Heart right ventricle (tissue), 16 donors: ENCODE measurements at regions not wholly inside any gene's neighbourhood (a gene's known extent, or its start where the extent isn't known, plus 50 kb on each side); places are given as distances from the start of the nearest gene placed in this dataset.
"Not testable (repeated sequence)": the region's sequence is repeated elsewhere in the genome, so short reads cannot be mapped to it uniquely, and the experiment has no call there.

ENCODE experiments used
- ATAC-seq, 8 donors: fragments of 200-7000 bp; cut with Tn5 transposase; one replicate each; pipeline ENCODE4 v1.9.1; 2020; ENCODE audit warnings: mild to moderate bottlenecking in 8 of 8, moderate library complexity in 8 of 8, moderate number of reproducible peaks in 1 of 8
- DNase-seq, 2 donors: peaks; one replicate each; pipeline ENCODE4 v3.0.0-alpha.2; 2020
- H3K27ac ChIP-seq, 10 donors: fragments of 200-600 bp; sonication (generic) in 2 of 10; one replicate each; pipeline versions ENCODE4 v1.5.0 to v1.8.0; 2020 to 2022; ENCODE audit warnings: mild to moderate bottlenecking in 3 of 10
- H3K27me3 ChIP-seq, 7 donors: fragments of 200-600 bp; one replicate each; pipeline ENCODE4 v1.8.0; 2021 to 2022; ENCODE audit warnings: mild to moderate bottlenecking in 2 of 7
- H3K36me3 ChIP-seq, 9 donors: fragments of 200-600 bp; sonication (generic) in 1 of 9; one replicate each; pipeline versions ENCODE4 v1.5.0 to v1.8.0; 2020 to 2022; ENCODE audit warnings: mild to moderate bottlenecking in 2 of 9
- H3K4me1 ChIP-seq, 9 donors: fragments of 200-600 bp; sonication (generic) in 1 of 9; one replicate each; pipeline versions ENCODE4 v1.5.0 to v1.8.0; 2020 to 2022; ENCODE audit warnings: mild to moderate bottlenecking in 4 of 9
- H3K4me3 ChIP-seq, 10 donors: fragments of 200-600 bp; sonication (generic) in 2 of 10; one replicate each; pipeline versions ENCODE4 v1.5.0 to v1.8.0; 2020 to 2022; ENCODE audit warnings: mild to moderate bottlenecking in 7 of 10, moderate library complexity in 2 of 10
- H3K9me3 ChIP-seq, 11 donors: fragments of 200-600 bp in 10 of 11; sonication (generic) in 2 of 11; one replicate each; pipeline versions ENCODE4 v1.5.0 to v1.8.0; 2013 to 2022; ENCODE audit warnings: mild to moderate bottlenecking in 2 of 11, control low read depth in 1 of 11, moderate library complexity in 1 of 11
- WGBS, 2 donors: extraction: QIAGEN DNeasy Blood & Tissue Kit; methylation state at CpG; one replicate each; pipeline ENCODE4 v1.1.7; 2013; ENCODE audit warnings: inconsistent platforms in 1 of 2; 5-methylcytosine and 5-hydroxymethylcytosine counted together
- intact Hi-C, 10 donors: fragments of 100-400 bp; cut with DNase I; formaldehyde crosslinking; loops; one replicate each; pipeline versions ENCODE4 v1.11.1 to v1.14.2; 2022
- TF ChIP-seq, protein P1 (sequence below), 9 donors: fragments of 200-600 bp; sonication (generic) in 2 of 9; IDR thresholded peaks; one replicate each; pipeline versions ENCODE4 v1.5.0 to v1.8.0; 2021 to 2022; ENCODE audit warnings: antibody characterized with exemption in 9 of 9, mild to moderate bottlenecking in 5 of 9, moderate library complexity in 1 of 9
- donor health status: Arrhythmogenic right ventricular cardiomyopathy.
- donor health status: ischemic (EF 13 %, LVEDD 7.1; RV severe dilation, severe dysfunction).
- donor health status: healthy with polysubstance abuse.
- donor health status: DM: no; HTN: yes; CAD: no.
- donor health status: DM: no; HTN: no; CAD: no.
- donor health status: ischemic (EF 25% LVEDD 6.9; RV normal size, moderate dysfunction).
- donor health status: ischemic (EF 25% LVEDD 5.7; RV mildly dilated, moderate dysfunction).
- donor health status: healthy.
- donor health status: DM: yes; HTN: yes; CAD: no.
- donor health status: Ischemic cardiomyopathy.
- donor health status: ischemic (EF 35%, LVEDD 5.7; RV mildly dilated, moderate dysfunction).
- donor health status: nonischemic (EF 11% LVEDD 7.7; RV severe dilation, severe dysfunction).
- donor health status: DM: yes; HTN: yes; CAD: no.
- donor health status: PGD.
- donor health status: ischemic (EF 29% LVEDD 5.4; RV normal size, mild dysfunction).
- donor health status: nonischemic (EF 23%, LVEDD 6.1; RV moderate dilation, normal function).

DNA sequence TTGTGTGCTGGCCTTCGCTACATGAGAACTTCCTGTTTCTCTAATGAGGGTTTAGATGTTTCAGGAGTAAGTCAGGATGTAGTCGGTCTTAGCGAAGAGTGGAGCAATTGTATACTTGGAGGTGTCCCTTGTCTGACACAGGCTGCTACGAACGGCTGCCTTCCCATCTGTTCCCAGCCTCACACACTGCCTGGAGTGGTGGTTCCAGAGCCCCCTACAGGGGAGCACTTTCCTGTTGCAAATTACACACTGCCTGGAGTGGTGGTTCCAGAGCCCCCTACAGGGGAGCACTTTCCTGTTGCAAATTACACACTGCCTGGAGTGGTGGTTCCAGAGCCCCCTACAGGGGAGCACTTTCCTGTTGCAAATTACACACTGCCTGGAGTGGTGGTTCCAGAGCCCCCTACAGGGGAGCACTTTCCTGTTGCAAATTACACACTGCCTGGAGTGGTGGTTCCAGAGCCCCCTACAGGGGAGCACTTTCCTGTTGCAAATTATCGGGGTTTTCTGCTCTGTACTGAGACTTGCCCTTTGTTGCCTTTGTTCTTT, 126.5 kb upstream of the L3MBTL4 start:
- not testable (repeated sequence) for H3K9me3 ChIP-seq, H3K27me3 ChIP-seq, H3K36me3 ChIP-seq, H3K27ac ChIP-seq, H3K4me1 ChIP-seq, DNase-seq, H3K4me3 ChIP-seq
- ATAC-seq: peak in 2 of 8 donors; percentile 29 to 33
- WGBS, 2 donors: 24 to 43% methylated on average over 6 of the region's 6 CpGs
- intact Hi-C loops: loop anchor here in 5 of 10 donors (5.0 to 10.0 kb wide), 5 partner anchors 184 to 634 kb away; partner anchors contain the start of gene ARHGAP28 (in 1 of the 5)
- TF ChIP-seq, protein P1, sequence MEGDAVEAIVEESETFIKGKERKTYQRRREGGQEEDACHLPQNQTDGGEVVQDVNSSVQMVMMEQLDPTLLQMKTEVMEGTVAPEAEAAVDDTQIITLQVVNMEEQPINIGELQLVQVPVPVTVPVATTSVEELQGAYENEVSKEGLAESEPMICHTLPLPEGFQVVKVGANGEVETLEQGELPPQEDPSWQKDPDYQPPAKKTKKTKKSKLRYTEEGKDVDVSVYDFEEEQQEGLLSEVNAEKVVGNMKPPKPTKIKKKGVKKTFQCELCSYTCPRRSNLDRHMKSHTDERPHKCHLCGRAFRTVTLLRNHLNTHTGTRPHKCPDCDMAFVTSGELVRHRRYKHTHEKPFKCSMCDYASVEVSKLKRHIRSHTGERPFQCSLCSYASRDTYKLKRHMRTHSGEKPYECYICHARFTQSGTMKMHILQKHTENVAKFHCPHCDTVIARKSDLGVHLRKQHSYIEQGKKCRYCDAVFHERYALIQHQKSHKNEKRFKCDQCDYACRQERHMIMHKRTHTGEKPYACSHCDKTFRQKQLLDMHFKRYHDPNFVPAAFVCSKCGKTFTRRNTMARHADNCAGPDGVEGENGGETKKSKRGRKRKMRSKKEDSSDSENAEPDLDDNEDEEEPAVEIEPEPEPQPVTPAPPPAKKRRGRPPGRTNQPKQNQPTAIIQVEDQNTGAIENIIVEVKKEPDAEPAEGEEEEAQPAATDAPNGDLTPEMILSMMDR (IDR thresholded peaks at IDR 0.05): peak in 5 of 9 donors; percentile 8 to 47 (median 27)

DNA sequence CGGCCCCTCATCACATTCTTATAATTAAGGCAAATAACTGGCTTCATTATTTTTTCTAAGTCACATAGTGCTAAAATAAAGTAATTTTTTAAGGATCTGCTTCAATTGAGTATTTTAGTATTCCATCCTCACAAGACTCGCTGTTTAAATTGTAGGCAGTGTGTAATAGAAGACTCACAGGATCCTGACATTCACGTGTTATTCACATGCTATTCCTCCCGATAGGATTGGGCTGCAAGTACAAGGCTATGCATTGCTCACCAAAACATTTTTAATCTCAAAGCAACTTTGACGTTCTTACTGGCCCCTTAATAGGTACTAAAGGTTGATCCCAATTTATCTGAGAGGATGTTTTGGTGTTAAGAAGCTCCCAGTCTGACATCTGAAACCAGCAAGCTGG, 127.6 kb upstream of the L3MBTL4 start:
- ATAC-seq: no peak
- no peak for DNase-seq
- H3K27me3 ChIP-seq: no peaks in the 10 kb centered on the region
- intact Hi-C loops: loop anchor here in 7 of 10 donors (2.0 to 10.0 kb wide), 7 partner anchors 183 to 633 kb away; partner anchors contain the start of gene ARHGAP28 (in 1 of the 7)
- TF ChIP-seq, protein P1 (IDR thresholded peaks at IDR 0.05): no peak
- H3K4me3 ChIP-seq: no peak overlapping the region
- H3K4me1 ChIP-seq: peaks cover 0 to 10% (median 0%) of the 10 kb centered on the region in 9 donors
- H3K27ac ChIP-seq: no peak overlapping the region
- 74 to 84% methylated on average over 5 of the region's 5 CpGs for WGBS, 2 donors
- no peaks in the 10 kb centered on the region for H3K9me3 ChIP-seq
- H3K36me3 ChIP-seq: no peaks in the 10 kb centered on the region

DNA sequence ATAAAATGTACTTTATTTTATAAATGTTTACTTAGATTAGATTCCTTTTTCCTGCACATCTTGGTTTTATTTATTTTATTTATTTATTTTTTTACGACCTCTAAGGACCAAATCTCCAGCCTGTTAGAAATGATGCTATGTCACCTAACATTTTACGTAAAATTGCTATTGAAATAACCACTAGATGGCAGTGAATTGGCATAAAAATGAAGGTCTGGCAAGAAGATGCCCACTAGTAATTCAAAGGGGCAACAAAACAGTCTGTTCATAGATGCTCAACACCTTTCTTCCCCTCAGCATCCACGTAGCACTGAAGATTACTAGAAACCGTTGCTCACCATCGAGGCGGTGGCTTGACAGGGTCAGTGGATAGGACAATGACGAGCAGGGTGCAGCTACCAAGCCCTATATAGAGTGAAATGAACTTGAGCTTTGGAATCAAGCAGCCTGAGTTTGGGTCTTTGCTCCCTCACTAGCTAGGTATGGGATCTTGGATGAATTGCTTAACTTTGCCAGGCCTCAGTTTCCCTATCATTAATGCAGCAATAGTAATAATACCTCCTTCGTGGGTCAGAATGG, 128.7 kb upstream of the L3MBTL4 start:
- Histone ChIP-seq H3K36me3 (no peaks in the 10 kb centered on the region), H3K27me3 (no peaks in the 10 kb centered on the region), H3K4me3 (no peak overlapping the region), H3K4me1 (peaks cover 0 to 10% (median 0%) of the 10 kb centered on the region in 9 donors), H3K9me3 (no peaks in the 10 kb centered on the region), H3K27ac (no peak overlapping the region)
- DNase-seq (no peak), ATAC-seq (peak in 1 of 8 donors; percentile 14)
- intact Hi-C loops: loop anchor here in 8 of 10 donors (1.0 to 10.0 kb wide), 8 partner anchors 181 to 631 kb away; partner anchors contain the start of gene ARHGAP28 (in 1 of the 8)
- TF ChIP-seq, protein P1 (IDR thresholded peaks at IDR 0.05): peak; percentile 52 to 77 (median 64)
- 32 to 36% methylated on average over 8 of the region's 8 CpGs for WGBS, 2 donors

DNA sequence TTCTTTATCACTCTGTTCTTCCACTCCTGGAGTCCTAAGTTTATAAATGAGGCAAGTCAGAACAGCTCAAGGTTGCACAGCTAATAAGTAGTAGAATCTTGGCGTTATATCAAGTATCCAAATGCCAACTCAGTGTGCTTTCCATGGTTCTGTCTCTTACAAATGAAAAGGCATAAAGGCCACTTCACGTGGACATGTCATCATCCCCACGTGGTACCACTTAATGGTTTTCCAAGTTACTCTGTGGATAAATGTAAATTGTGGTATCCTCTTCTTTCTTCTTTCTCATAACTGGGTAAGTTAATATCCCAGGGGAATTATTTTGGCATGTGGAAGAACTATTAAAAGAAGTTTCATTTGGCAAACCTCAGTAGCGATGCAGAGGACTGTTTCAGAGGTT, 131.5 kb upstream of the L3MBTL4 start:
- Histone ChIP-seq H3K27ac (no peak overlapping the region), H3K9me3 (no peaks in the 10 kb centered on the region), H3K36me3 (no peaks in the 10 kb centered on the region), H3K4me1 (peaks cover 0 to 4% (median 0%) of the 10 kb centered on the region in 9 donors), H3K27me3 (no peaks in the 10 kb centered on the region), H3K4me3 (no peak overlapping the region)
- 52 to 61% methylated on average over 4 of the region's 4 CpGs for WGBS, 2 donors
- DNase-seq (no peak), ATAC-seq (no peak)
- intact Hi-C loops: loop anchor here in 4 of 10 donors (5.0 to 10.0 kb wide), 4 partner anchors 179 to 629 kb away; partner anchors contain the start of gene ARHGAP28 (in 1 of the 4)
- TF ChIP-seq, protein P1 (IDR thresholded peaks at IDR 0.05): no peak
